Endothelial cell of umbilical vein (primary cell): ENCODE measurements at regions not wholly inside any gene's neighbourhood (a gene's known extent, or its start where the extent isn't known, plus 50 kb on each side); places are given as distances from the start of the nearest gene placed in this dataset.

Source experiments
- BruUV-seq: library from RNA; stranded (reverse); fragments of 400-500 nt; replicated peaks from 2 replicates; lab custom pipeline; 2021; lab: Mats Ljungman, UMichigan
- CTCF ChIA-PET: fragments of 300-600, 350-600 bp; sonication (Branson Sonifier 250); formaldehyde crosslinking; loops from one replicate; lab custom pipeline; 2021; ENCODE audit warnings: antibody characterized with exemption, inconsistent platforms; lab: Charles Lee
- POLR2A ChIA-PET: fragments of 300-600, 350-600 bp; sonication (Branson Sonifier 250); formaldehyde crosslinking; loops from one replicate; lab custom pipeline; 2021; ENCODE audit warnings: antibody characterized with exemption, inconsistent platforms; lab: Charles Lee
- DNase-seq: peaks from one replicate; pipeline ENCODE4 v3.0.0-alpha.2; 2011; ENCODE audit warnings: low read depth, low spot score
- FAIRE-seq: peaks from 2 replicates; lab custom pipeline; 2011; peaks lifted over from hg19 to GRCh38; lab: Jason Lieb, UNC
- H2AFZ ChIP-seq: 2 replicates; pipeline ENCODE4 v1.6.0; 2012; ENCODE audit warnings: low read depth, low read length, control low read depth, inconsistent platforms
- H3K27ac ChIP-seq: 2 replicates; pipeline ENCODE4 v1.5.1; 2011; ENCODE audit warnings: low read depth, mild to moderate bottlenecking, control low read depth, low read length, moderate library complexity; ENCODE audit not compliant: insufficient read depth
- H3K27me3 ChIP-seq, 2 experiments: 2 replicates each; pipeline versions ENCODE4 v1.6.0 to v1.6.1; 2011; ENCODE audit warnings: low read length in 2 of 2, mixed read lengths in 1 of 2; ENCODE audit not compliant: control insufficient read depth in 2 of 2, insufficient read depth in 2 of 2
- H3K36me3 ChIP-seq, 2 experiments: 2 replicates in 1 of 2; 3 replicates in 1 of 2; pipeline ENCODE4 v1.5.1; 2011; ENCODE audit warnings: low read length in 2 of 2, mild to moderate bottlenecking in 1 of 2, moderate library complexity in 1 of 2; ENCODE audit not compliant: control insufficient read depth in 2 of 2, insufficient read depth in 2 of 2; ENCODE audit errors: extremely low read depth in 1 of 2
- H3K4me1 ChIP-seq: 3 replicates; pipeline ENCODE4 v1.5.1; 2011; ENCODE audit warnings: mild to moderate bottlenecking, low read length; ENCODE audit not compliant: control insufficient read depth, insufficient read depth; ENCODE audit errors: extremely low read depth
- H3K4me2 ChIP-seq: 2 replicates; pipeline ENCODE4 v1.6.1; 2011; ENCODE audit warnings: low read length, control low read depth, mixed read lengths; ENCODE audit not compliant: insufficient read depth
- H3K4me3 ChIP-seq, 3 experiments: fragments of 200-600 bp in 1 of 3; sonication (generic), shearing (Covaris generic) in 1 of 3; replicated peaks in 1 of 3; 2 replicates each; pipeline ENCODE4 v1.5.1; 2011 to 2016; ENCODE audit warnings: control low read depth in 3 of 3, low read length in 3 of 3, mild to moderate bottlenecking in 2 of 3, inconsistent platforms in 1 of 3, low read depth in 1 of 3, moderate library complexity in 1 of 3; ENCODE audit not compliant: insufficient read depth in 1 of 3
- H3K79me2 ChIP-seq: 2 replicates; pipeline ENCODE4 v1.6.0; 2012; ENCODE audit warnings: low read length, inconsistent platforms; ENCODE audit not compliant: control insufficient read depth, insufficient read depth
- H3K9ac ChIP-seq: replicated peaks from 2 replicates; pipeline ENCODE3; 2011; ENCODE audit warnings: low read length, control low read depth; ENCODE audit not compliant: insufficient read depth; ENCODE audit errors: extremely low read depth
- H3K9me1 ChIP-seq: replicated peaks from 3 replicates; pipeline ENCODE4 v1.6.0; 2011; ENCODE audit warnings: mild to moderate bottlenecking, low read length; ENCODE audit not compliant: control insufficient read depth, insufficient read depth; ENCODE audit errors: extremely low read depth
- H3K9me3 ChIP-seq: replicated peaks from 2 replicates; pipeline ENCODE4 v1.5.1; 2012; ENCODE audit warnings: low read length, inconsistent platforms; ENCODE audit not compliant: control insufficient read depth, insufficient read depth
- H4K20me1 ChIP-seq: replicated peaks from 2 replicates; pipeline ENCODE3; 2011; ENCODE audit warnings: mild to moderate bottlenecking, low read length; ENCODE audit not compliant: control insufficient read depth, insufficient read depth; ENCODE audit errors: extremely low read depth
- CTCF ChIP-seq, 2 donors: IDR thresholded peaks; 1 replicate in 1 of 2; 2 replicates in 1 of 2; pipeline ENCODE4 v1.5.1; 2011; ENCODE audit warnings: low read length in 2 of 2, mild to moderate bottlenecking in 2 of 2, moderate library complexity in 2 of 2, control low read depth in 1 of 2, inconsistent platforms in 1 of 2, low read depth in 1 of 2; ENCODE audit not compliant: insufficient read depth in 1 of 2; ENCODE audit errors: extremely low read depth in 1 of 2
- EZH2 ChIP-seq: IDR thresholded peaks from 2 replicates; pipeline ENCODE4 v1.6.1; 2012; ENCODE audit warnings: borderline replicate concordance, low read depth, mild to moderate bottlenecking, moderate library complexity, low read length, inconsistent platforms; ENCODE audit not compliant: severe bottlenecking
- FOS ChIP-seq: IDR thresholded peaks from 2 replicates; pipeline ENCODE4 v1.6.1; 2011; ENCODE audit warnings: mild to moderate bottlenecking, low read length, moderate library complexity, borderline replicate concordance; ENCODE audit not compliant: insufficient read depth
- GATA2 ChIP-seq: IDR thresholded peaks from 2 replicates; pipeline ENCODE4 v1.7.0; 2011; ENCODE audit warnings: low read depth, mild to moderate bottlenecking, moderate library complexity, mixed read lengths, low read length; ENCODE audit not compliant: insufficient read length, insufficient read depth
- JUN ChIP-seq: IDR thresholded peaks from 2 replicates; pipeline ENCODE4 v1.6.1; 2011; ENCODE audit warnings: borderline replicate concordance, low read depth; ENCODE audit not compliant: insufficient read length, insufficient read depth
- MAX ChIP-seq: IDR thresholded peaks from 2 replicates; pipeline ENCODE4 v1.6.1; 2011; ENCODE audit not compliant: insufficient read depth, insufficient read length
- MYC ChIP-seq: IDR thresholded peaks from one replicate; pipeline ENCODE4 v1.6.1; 2011; ENCODE audit warnings: mild to moderate bottlenecking, low read depth, low read length
- POLR2A ChIP-seq: IDR thresholded peaks from 2 replicates; pipeline ENCODE4 v1.6.1; 2012; ENCODE audit warnings: low read depth, mild to moderate bottlenecking, control low read depth, low read length
- POLR2AphosphoS5 ChIP-seq: IDR thresholded peaks from 2 replicates; pipeline ENCODE4 v1.6.1; 2012; ENCODE audit warnings: low read depth, mild to moderate bottlenecking, control low read depth, low read length, moderate library complexity; ENCODE audit not compliant: insufficient read depth
- dilution Hi-C: fragments of 300-500 bp; cut with MboI; formaldehyde crosslinking; loops from one replicate; pipeline ENCODE4 v1.15.0; 2019; ENCODE audit warnings: low sequenced_read_pairs; ENCODE audit not compliant: extremely low pct_ligation_motif_present
- intact Hi-C: fragments of 100-400 bp; cut with micrococcal nuclease; formaldehyde crosslinking; loops from one replicate; pipeline ENCODE4 v1.10.0; 2022

GRCh38 chr11:15505155-15505554 lies 390.4 kb downstream of the INSC start:
- Histone ChIP-seq H3K9me3 (peaks cover 2% of the 10 kb centered on the region), H3K9ac (no peak overlapping the region), H3K4me1 (no peaks in the 10 kb centered on the region), H3K36me3 (no peaks in the 10 kb centered on the region), H3K9me1 (no peaks in the 10 kb centered on the region), H3K27ac (no peak overlapping the region), H4K20me1 (no peaks in the 10 kb centered on the region), H3K4me3 (no peak overlapping the region), H3K27me3 (no peaks in the 10 kb centered on the region), H2AFZ (no peak overlapping the region), H3K79me2 (no peaks in the 10 kb centered on the region), H3K4me2 (no peak overlapping the region)
- CTCF ChIA-PET, result no interaction called here
- intact Hi-C loops, result no loop called here
- no TSS peak for BruUV-seq
- dilution Hi-C loops, result no loop called here
- no peak for FAIRE-seq
- DNase-seq, result no peak
- POLR2A ChIA-PET, result no interaction called here
- no peak for TF ChIP-seq POLR2A
- TF ChIP-seq MAX, result no peak
- TF ChIP-seq JUN, result no peak
- no peak for TF ChIP-seq FOS
- no peak for TF ChIP-seq CTCF (IDR thresholded peaks at IDR 0.05; ENCODE audit: extremely low read depth in 1 of 2, insufficient read depth in 1 of 2, low read depth in 1 of 2, low read length in 2 of 2)
- no peak for TF ChIP-seq EZH2
- TF ChIP-seq MYC, result no peak
- TF ChIP-seq POLR2AphosphoS5, result no peak
- no peak for TF ChIP-seq GATA2
